GM21526 (cell line): ENCODE measurements at regions not wholly inside any gene's neighbourhood (a gene's known extent, or its start where the extent isn't known, plus 50 kb on each side); places are given as distances from the start of the nearest gene placed in this dataset.
"Not testable (repeated sequence)": the region's sequence is repeated elsewhere in the genome, so short reads cannot be mapped to it uniquely, and the experiment has no call there.

Experiments used
- ATAC-seq: cut with Tn5 transposase; IDR thresholded peaks from one replicate; pipeline ENCODE4 v1.9.1; 2021; ENCODE audit warnings: moderate library complexity; ENCODE audit not compliant: unreplicated experiment, low FRiP score

DNA sequence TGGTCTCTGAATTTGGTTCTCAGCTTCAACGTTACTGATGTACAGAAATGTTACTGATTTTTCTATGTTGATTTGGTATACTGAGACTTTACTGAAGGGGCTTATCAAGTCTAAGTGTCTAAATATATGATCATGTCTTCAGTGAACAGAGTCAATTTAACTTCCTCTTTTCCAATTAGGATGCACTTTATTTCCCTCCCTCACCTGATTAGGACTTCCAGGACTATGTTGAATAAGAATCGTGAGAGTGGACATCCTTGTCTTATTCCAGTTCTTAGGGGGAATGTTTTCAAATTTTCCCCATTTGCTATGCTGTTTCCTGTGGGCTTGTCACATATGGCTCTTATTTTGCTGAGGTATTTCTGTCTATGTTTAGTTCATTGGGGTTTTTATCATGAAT is 349.5 kb downstream of the PRR16 start:
- ATAC-seq, result no peak

DNA sequence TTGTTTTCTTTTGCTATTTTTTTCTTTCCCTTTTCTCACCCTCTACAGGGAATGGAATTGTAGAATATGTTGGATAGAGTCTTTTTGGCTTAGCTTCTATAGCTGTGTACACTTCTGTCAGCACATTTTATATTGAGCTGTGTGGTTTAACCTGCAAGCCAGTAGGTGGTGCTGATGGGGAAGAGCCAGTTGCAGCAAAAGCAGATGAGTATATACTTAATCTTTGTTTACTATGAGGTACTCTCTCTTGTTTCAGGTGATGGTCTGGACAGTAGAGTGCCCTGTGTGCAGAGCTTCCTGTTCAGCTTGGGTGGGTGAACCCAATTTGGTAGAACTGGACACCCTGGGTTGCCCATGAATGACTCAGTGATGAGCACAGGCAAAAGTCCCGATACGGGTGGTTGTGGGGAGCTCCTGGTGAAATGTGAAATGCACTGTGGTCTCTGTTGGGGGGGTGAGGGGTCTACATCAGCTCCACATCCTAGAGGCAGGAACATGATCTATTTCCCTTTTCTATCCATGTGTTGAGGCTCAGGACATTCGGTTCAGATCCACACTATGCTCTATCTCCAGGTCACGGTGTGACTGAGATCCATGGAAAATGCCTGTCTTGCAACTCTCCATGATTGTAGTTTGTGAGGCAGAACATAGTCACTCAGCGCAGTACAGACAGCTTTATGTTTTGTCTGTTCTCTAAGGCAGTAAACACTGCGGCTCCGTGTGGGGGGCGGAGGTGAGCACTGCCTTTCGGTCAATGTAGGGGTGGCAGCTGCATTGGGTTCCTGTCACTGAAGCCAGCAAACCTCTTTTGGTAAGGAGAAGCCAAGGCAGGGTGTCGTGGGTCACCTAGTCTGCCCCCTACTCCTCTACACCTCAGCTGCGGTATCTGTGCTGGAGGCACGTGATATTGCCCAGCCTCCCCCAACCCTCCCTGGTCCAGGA is 353.2 kb downstream of the PRR16 start:
- ATAC-seq, result no peak

DNA sequence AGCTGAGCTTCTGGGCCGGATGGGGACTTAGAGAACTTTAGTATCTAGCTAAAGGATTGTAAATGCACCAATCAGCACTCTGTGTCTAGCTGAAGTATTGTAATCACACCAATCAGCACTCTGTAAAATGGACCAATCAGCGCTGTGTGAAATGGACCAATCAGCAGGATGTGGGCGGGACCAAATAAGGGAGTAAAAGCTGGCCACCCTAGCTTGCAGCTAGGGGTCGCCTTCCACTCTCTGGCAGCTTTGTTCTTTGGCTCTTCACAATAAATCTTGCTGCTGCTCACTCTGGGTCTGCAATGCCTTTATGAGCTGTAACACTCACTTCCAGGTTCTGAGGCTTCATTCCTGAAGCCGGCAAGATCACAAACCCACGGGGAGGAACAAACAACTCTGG is 354.0 kb downstream of the PRR16 start:
- ATAC-seq, result no peak

DNA sequence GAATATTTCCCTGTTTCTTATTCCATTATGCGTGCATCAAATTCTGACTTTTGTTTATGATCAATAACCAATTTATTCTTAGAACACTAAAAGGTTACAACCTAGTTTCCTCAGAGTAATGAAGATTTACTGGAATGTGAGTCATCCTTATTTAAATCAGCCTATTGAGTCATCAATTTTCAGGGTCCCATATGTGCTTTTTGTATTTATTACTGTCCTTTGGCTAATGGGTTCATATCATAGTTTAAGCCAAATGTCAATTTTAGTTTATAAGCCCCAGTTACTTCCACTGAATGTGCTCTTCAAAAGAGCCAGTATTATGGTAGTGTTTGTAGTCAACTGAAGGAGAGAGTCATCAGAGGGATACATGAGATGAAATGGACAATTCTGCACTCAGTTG is 359.2 kb downstream of the PRR16 start:
- ATAC-seq, result no peak

DNA sequence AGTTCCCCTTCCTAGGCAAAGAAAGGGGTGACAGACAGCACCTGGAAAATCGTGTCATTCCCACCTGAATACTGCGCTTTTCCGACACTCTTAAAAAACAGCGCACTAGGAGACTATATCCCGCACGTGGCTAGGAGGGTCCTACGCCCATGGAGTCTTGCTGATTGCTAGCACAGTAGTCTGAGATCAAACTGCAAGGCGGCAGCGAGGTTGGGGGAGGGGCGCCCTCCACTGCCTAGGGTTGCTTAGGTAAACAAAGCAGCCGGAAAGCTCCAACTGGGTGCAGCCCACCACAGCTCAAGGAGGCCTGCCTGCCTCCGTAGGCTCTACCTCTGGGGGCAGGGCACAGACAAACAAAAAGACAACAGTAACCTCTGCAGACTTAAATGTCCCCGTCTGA is 367.5 kb downstream of the PRR16 start:
- not testable (repeated sequence) for ATAC-seq

DNA sequence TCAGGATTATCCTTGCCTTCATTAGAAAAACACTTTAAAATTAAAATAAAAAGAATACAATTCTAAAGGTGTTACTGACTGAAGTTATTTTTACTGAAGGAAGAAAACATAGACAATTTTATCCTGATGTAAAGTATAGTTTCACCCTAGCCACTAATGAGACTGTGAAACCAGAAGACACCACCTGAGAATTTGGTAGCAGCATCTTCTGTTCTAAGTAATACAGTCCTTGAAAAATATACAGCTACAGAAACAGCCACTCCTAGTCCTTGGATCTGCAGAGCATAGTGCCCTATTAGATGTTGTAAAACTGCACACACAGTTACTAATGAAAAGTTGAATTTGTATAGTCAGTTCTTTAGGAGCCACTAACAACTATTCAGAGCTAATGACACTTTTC is 377.7 kb downstream of the PRR16 start:
- ATAC-seq, result no peak

DNA sequence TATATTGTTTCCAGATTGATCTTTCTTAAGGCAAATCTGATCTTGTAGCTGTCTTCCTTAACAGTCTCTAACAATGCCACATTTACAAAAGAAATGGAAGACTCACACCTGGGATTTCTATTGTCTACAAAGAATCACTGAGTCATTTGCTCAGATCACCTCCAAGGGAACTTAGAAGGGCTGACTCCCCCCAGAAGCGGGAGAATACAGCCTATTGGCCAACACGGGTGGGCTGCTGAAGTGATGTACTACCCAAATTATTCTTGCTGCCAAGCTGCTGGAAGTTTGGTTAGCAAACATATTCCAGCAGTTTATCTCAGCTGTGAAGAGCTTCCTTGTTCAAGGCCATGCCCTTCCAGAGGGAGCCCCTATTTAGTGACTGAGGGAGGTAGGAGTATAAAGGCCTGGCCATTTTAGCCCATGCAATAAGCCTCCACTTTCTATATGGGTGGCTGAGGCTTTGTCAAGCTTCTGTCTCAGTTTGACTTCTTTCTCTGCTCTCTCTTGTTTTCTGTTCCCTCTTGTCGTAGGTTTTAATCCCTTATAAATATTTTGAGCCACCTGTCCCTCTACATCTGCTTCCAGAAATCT is 379.4 kb downstream of the PRR16 start:
- ATAC-seq, result no peak

DNA sequence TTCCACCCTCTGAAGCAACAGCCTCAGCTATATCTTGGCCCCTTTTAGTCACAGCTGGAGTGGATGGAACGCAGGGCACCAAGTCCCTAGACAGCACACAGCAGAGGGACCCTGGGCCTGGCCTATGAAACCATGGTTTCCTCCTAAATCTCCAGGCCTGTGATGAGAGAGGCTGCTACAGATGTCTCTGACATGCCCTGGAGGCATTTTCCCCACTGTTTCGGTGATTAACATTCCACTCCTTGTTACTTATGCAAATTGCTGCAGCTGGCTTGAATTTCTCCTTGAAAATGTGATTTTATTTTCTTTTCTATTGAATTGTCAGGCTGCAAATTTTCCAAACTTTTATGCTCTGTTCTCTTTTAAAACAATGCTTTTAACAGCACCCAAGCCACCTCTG is 384.8 kb downstream of the PRR16 start:
- ATAC-seq, result no peak

GRCh38 chr5:120852222-120852860 is 388.2 kb downstream of the PRR16 start:
- ATAC-seq, result no peak

GRCh38 chr5:120866997-120867396 is 402.9 kb downstream of the PRR16 start:
- ATAC-seq, result no peak

DNA sequence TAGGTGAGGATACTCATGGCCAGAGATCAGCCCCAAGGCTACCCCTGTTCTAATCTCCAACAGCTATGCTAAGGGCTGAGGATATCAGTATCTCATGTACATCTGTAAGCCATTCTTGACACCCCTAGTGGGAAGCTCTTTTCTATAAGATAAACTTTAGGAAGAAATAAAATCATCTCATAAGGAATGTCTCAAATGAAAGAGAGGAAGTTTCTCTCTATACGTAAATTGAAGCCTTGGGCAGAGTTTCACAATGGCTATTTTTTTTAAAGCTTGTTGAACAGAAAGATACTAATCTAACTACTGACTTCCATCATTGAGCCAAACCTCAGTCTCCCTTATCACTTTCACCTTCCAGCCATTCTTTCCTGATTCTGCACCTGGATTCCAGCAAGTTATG is 405.7 kb downstream of the PRR16 start:
- ATAC-seq, result no peak

GRCh38 chr5:120872297-120872696 is 408.2 kb downstream of the PRR16 start:
- ATAC-seq, result no peak

GRCh38 chr5:120873083-120873482 is 409.0 kb downstream of the PRR16 start:
- ATAC-seq, result no peak

- no peak for ATAC-seq
Observed at GRCh38 chr5:120874081-120874862, 410.2 kb downstream of the PRR16 start.

DNA sequence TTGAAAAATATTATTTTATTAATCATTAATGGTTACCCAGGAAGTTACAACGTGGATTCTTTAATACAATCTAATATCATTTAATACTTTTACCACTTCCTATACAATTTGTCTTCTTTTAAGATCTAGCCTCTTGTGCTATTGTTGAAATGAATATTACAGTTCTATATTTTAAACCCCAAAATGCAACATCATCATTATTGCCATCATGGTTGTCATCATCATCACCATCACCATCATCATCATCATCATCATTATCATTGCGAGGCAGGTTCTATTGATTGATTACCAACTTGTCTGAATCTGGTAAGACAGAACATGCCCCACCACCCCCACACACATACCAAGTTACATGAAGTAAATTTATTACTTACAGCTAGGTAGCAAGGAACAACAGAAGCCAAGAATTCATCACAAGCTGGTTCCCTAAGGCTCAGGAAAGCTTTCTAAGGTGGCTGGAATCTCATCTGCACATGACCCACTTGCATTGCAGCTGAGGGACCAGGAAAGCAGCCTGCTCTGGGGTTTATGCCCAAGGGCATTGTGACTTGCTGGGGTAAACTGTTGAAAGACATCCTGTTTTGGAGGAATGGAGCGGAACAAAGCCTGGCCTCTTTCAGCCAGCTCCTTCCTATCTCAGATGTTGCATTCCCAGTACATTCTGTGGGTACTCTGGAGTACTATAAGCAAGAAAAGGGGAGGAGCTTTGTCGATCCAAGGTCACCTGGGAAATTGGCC is 418.1 kb downstream of the PRR16 start:
- no peak for ATAC-seq

DNA sequence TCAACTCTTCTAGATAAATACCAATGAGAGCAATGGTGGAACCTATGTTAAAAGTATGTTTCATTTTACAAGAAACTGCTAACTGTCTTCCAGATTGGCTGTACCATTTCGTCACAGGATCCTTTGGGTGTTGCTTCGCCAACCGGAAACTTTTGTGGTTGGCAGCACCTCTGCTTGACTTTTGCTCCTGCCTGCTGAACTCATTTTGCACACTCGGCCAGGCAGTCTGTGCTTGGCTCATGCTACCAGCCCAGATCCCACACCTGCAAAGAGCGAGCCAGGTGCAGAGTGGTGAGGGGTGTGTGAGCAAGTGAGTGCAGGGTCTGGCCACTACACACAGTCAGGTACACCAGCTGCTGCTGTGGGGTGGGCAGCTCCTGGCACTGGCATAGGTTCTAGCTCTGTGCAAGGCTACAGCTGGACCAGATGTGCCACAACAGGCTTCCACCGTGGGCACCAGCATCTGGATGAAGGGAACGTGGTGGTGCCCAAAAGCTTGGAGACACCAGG is 422.3 kb downstream of the PRR16 start:
- no peak for ATAC-seq

- ATAC-seq, result no peak
Observed at GRCh38 chr5:120895660-120896059, 431.6 kb downstream of the PRR16 start.

DNA sequence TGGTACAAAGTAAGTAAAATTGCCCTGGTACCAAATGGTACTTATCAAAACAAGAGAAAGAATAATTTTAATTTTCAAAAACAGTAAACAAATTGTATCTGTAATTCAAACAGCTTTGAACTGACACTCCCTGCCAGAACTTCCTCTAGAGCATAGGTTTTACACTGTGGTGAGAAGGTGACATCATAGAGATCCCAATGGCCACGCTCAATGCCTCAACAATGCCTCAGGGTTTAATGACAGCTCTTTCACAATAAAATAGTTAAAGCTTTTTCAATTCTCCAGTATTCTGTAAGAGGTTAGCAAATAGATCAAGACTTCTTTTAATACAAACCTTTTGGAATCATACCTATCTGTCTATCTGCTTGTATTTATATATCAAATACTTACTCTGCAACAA is 437.1 kb downstream of the PRR16 start:
- ATAC-seq, result no peak

GRCh38 chr5:120907953-120908352 is 443.9 kb downstream of the PRR16 start:
- ATAC-seq, result no peak

DNA sequence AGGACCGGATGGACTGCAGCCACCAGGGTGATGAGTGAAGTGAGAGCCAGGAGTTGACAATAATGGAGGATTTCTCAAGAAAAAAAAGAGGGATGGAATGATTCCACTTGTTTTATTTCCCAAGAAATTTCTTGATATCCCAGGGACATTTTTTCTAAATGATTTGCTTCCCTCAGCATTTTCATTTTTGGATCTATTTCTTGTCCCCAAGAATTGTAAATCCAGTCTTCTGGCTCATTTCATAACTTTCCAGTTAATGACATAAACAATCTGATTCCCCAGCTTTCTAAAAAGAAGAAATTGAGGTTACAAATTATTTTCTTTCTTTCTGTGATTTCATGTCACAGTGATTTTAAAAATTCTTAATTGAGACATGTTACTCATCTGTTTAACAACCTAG is 446.5 kb downstream of the PRR16 start:
- no peak for ATAC-seq
